Right lobe of liver (tissue), 6 donors: ENCODE measurements at regions not wholly inside any gene's neighbourhood (a gene's known extent, or its start where the extent isn't known, plus 50 kb on each side); places are given as distances from the start of the nearest gene placed in this dataset.

ENCODE experiments used
- ATAC-seq, 4 donors: fragments of 200-7000 bp; cut with Tn5 transposase; one replicate each; pipeline ENCODE4 v1.9.1; 2020; ENCODE audit warnings: mild to moderate bottlenecking in 4 of 4, moderate library complexity in 4 of 4
- DNase-seq, 3 donors: peaks; one replicate each; pipeline ENCODE4 v3.0.0-alpha.2; 2020
- H3K27ac ChIP-seq, 3 donors: fragments of 200-600 bp; one replicate each; pipeline ENCODE4 v1.8.0; 2022
- H3K27me3 ChIP-seq, 2 donors: fragments of 200-600 bp; one replicate each; pipeline ENCODE4 v1.8.0; 2022
- H3K36me3 ChIP-seq, 4 donors: fragments of 200-600 bp; sonication (generic) in 1 of 4; one replicate each; pipeline versions ENCODE4 v1.5.1 to v1.8.0; 2017 to 2022; ENCODE audit warnings: control low read depth in 1 of 4
- H3K4me1 ChIP-seq, 4 donors: fragments of 200-600 bp; sonication (generic) in 1 of 4; one replicate each; pipeline versions ENCODE4 v1.5.1 to v1.8.0; 2017 to 2022; ENCODE audit warnings: control low read depth in 1 of 4
- H3K4me3 ChIP-seq, 3 donors: fragments of 200-600 bp; one replicate each; pipeline ENCODE4 v1.8.0; 2022
- H3K9me3 ChIP-seq, 4 donors: fragments of 200-600 bp; sonication (generic) in 1 of 4; one replicate each; pipeline versions ENCODE4 v1.5.1 to v1.8.0; 2017 to 2022; ENCODE audit warnings: control low read depth in 1 of 4
- CTCF ChIP-seq, 4 donors: fragments of 200-600 bp in 3 of 4; fragments of 450-650 bp in 1 of 4; IDR thresholded peaks; one replicate each; pipeline versions ENCODE4 v1.5.1 to v1.8.0; 2016 to 2022; ENCODE audit warnings: antibody characterized with exemption in 4 of 4, mild to moderate bottlenecking in 2 of 4
- POLR2A ChIP-seq: fragments of 450-650 bp; IDR thresholded peaks from one replicate; pipeline ENCODE4 v1.6.1; 2017; ENCODE audit warnings: antibody characterized with exemption, mild to moderate bottlenecking
- WGBS: methylation state at CpG from one replicate; pipeline ENCODE4 v1.1.6; 2018; ENCODE audit warnings: low coverage, low lambda C conversion rate; ENCODE audit not compliant: insufficient coverage; ENCODE audit errors: missing lambda C conversion rate; 5-methylcytosine and 5-hydroxymethylcytosine counted together
- intact Hi-C, 2 donors: fragments of 100-400 bp; cut with DNase I; formaldehyde crosslinking; loops; one replicate each; pipeline versions ENCODE4 v1.11.2 to v1.14.1; 2022
- donor health status: DM: no; HTN: yes; CAD: no.
- donor health status: DM: no; HTN: no; CAD: no.
- donor health status: DM: no; HTN: no; CAD: no.
- donor health status: DM: no; HTN: yes; CAD: no.
- donor health status: DM: no; HTN: yes; CAD: no.

- DNase-seq = no peak
- Histone ChIP-seq H3K27me3 (no peaks in the 10 kb centered on the region), H3K36me3 (no peaks in the 10 kb centered on the region), H3K4me3 (no peak overlapping the region), H3K27ac (no peak overlapping the region), H3K9me3 (no peaks in the 10 kb centered on the region), H3K4me1 (peaks cover 0 to 8% (median 0%) of the 10 kb centered on the region in 4 donors)
- intact Hi-C loops = no loop called here
- ATAC-seq = no peak
- WGBS = 68% methylated on average over 10 of the region's 10 CpGs
- TF ChIP-seq CTCF (IDR thresholded peaks at IDR 0.05) = no peak
- no peak for TF ChIP-seq POLR2A
Observed at GRCh38 chr21:38997051-38997842, 186.0 kb downstream of the PSMG1 start.

DNA sequence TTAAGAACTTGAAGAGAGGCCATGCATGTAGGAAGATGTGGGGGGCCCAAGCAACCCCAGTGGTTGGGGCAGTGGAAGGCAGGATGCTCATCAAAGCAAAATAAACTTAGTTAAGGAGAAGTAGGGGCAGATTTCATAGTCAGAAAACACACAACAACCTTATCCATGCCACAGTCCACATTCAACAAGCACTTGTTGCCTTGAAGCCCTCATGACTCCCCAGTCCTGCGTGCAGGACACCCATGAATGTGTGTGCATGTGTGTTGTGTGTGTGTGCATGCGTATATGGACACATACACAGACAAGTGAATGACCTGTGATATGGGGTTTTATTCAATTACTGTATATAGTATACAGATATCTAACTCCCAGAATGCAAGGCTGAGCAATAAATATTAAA is 186.9 kb downstream of the PSMG1 start:
- DNase-seq = no peak
- Histone ChIP-seq H3K27ac (no peak overlapping the region), H3K36me3 (no peaks in the 10 kb centered on the region), H3K9me3 (no peaks in the 10 kb centered on the region), H3K4me3 (no peak overlapping the region), H3K4me1 (peaks cover 0 to 8% (median 0%) of the 10 kb centered on the region in 4 donors), H3K27me3 (no peaks in the 10 kb centered on the region)
- 94% methylated on average over 2 of the region's 2 CpGs for WGBS
- no peak for ATAC-seq
- intact Hi-C loops = no loop called here
- TF ChIP-seq POLR2A (no peak), CTCF (IDR thresholded peaks at IDR 0.05) (no peak)

DNA sequence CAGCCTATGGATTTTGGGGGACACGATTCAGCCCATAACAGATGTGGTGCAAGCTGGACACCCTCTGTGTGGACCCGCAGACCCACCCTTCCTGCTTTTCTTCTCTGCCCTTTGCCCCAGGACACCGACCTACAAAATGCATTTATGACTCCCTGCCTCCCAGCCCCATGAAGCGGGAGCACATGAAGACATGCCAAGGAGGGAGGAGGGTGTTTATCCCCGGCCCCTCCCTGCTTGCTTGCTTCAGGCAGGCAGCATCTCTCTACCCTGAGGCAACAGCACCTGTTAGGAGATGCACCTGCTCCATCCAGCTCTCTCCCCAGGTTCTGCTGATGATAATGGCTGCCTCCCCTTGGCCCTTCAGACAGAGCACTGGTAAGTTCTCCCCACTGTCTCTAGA is 187.5 kb downstream of the PSMG1 start:
- Histone ChIP-seq H3K27ac (no peak overlapping the region), H3K9me3 (no peaks in the 10 kb centered on the region), H3K36me3 (no peaks in the 10 kb centered on the region), H3K27me3 (no peaks in the 10 kb centered on the region), H3K4me1 (peaks cover 0 to 8% (median 0%) of the 10 kb centered on the region in 4 donors), H3K4me3 (no peak overlapping the region)
- intact Hi-C loops = no loop called here
- DNase-seq (no peak), ATAC-seq (no peak)
- TF ChIP-seq POLR2A (no peak), CTCF (IDR thresholded peaks at IDR 0.05) (no peak)
- 63% methylated on average over 3 of the region's 5 CpGs for WGBS

GRCh38 chr21:38995071-38995669 is 188.1 kb downstream of the PSMG1 start:
- TF ChIP-seq POLR2A (no peak), CTCF (IDR thresholded peaks at IDR 0.05) (no peak)
- Histone ChIP-seq H3K4me3 (no peak overlapping the region), H3K4me1 (peaks cover 0 to 12% (median 0%) of the 10 kb centered on the region in 4 donors), H3K27me3 (no peaks in the 10 kb centered on the region), H3K27ac (no peak overlapping the region), H3K9me3 (no peaks in the 10 kb centered on the region), H3K36me3 (no peaks in the 10 kb centered on the region)
- WGBS = 74% methylated on average over 12 of the region's 13 CpGs
- ATAC-seq (no peak), DNase-seq (no peak)
- intact Hi-C loops = no loop called here
